ENCODE measurements at regions not wholly inside any gene's neighbourhood (a gene's known extent, or its start where the extent isn't known, plus 50 kb on each side); places are given as distances from the start of the nearest gene placed in this dataset.

DNA sequence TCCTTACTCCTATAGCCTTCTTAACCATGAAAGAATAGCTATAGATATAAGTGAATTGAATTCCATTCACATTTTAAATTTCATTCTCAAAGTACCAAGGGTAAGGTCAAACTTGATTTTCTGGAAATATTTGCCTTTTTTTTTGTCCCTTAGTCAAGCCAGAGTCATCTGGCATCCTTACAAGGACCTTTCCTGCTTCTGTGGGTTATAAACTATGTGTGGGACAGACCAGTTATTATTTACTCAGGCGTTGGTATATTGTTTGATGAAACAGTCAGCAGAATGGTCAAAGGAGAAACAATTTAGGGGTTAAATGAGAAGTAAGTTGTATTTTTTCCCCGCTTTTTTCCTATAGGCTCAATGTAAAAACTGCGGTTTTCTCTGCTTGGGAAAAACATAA, 1103.2 kb upstream of the ZEB2 start:
- no peak for DNase-seq

DNA sequence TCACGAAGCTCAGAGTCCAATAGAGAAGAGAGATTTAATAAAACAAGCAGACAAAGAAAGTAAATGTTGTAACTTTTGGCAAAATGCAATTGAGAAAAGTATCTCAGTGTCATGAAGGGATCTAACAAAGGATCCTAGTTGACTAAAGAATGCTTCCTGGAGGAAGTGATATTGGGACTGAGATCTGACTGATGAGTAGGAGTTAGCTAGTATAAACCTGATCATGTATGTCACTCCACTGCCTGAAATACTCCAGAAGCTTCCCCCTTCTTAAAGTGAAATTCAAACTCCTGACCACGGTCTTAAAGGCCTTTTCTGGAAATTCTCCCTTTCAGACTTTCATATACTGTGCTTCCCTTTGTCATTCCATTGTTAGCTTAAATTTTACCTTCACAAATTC, 1102.4 kb upstream of the ZEB2 start:
- DNase-seq = no peak

DNA sequence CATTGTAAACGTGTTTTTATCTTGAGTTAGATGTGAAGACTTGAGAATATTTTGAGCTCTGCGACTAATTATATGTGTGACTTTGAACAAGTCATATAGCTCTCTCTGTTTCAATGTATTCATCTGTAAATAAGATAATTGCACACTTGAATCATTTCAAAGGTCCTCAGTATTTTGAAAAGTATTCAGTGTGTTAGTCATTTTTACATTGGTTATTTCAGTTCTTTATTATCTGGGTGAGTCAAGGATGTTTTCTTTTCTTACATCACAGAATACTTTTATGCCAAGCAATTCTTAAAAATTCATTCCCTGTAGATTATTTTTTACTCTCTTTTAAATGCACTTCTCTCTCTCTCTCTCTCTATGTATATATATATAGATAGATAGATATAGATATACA, 1098.0 kb upstream of the ZEB2 start:
- no peak for DNase-seq

GRCh38 chr2:145617420-145617819, 1097.5 kb upstream of the ZEB2 start:
- no peak for DNase-seq

GRCh38 chr2:145615626-145616025, 1095.7 kb upstream of the ZEB2 start:
- no peak for DNase-seq

DNA sequence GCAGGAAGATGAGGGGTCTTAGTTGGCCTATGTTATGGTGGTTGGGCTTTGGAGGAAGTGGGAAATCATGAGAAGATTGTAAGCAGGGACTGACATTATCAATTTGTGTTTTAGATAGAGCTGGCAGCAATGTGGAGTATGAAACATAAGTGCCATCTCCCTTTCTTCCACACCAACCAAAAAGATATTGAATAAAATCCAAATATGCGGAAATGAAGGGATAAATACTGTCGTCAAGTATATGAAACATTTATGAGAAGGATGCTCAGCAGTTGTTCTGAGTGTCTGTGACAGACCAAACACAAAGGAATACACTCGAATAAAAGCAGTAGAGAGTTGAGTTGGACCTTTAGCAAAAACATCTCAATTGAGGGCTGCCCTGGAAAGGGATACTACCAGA, 1090.0 kb upstream of the ZEB2 start:
- DNase-seq = no peak

- no peak for DNase-seq
Observed at GRCh38 chr2:145601361-145601925, 1081.5 kb upstream of the ZEB2 start.

DNA sequence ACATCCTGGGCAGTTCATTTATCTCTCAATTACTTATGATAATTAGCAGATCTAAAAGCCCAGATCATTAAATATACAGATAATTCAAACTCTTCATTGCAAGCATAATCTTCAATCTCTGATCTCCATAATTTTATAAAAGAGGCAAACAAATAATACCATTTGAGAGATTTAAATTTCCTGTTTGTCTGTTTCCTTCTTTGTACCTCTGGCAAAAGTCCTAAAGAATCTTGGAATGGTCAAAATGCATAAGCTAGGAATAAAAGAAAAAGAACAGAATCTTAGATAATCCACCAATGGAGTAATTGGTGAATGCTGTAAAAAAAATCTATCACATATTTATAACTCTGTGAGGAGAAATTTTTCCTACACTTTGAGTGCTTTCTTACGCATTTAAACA, 1080.9 kb upstream of the ZEB2 start:
- DNase-seq = no peak

GRCh38 chr2:145599756-145600155, 1079.8 kb upstream of the ZEB2 start:
- DNase-seq = no peak

DNA sequence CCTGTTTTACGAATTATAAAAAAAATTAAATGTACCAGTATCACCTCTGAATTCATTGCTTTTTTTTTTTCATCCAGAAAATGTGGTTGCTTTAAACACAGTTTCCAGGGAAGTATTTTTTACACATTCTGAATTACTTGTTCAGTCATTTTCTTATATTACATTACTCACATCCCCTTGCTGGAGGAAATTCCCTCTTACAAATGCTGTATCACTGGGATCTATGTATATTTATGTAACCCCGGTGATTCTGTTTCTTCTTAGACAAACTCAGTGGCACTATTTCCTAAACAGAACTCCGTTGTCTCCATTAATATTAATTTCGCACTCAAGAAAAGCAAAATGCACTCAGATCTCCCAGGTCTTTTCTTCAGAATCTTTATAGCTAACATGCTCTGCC, 1078.5 kb upstream of the ZEB2 start:
- no peak for DNase-seq

DNA sequence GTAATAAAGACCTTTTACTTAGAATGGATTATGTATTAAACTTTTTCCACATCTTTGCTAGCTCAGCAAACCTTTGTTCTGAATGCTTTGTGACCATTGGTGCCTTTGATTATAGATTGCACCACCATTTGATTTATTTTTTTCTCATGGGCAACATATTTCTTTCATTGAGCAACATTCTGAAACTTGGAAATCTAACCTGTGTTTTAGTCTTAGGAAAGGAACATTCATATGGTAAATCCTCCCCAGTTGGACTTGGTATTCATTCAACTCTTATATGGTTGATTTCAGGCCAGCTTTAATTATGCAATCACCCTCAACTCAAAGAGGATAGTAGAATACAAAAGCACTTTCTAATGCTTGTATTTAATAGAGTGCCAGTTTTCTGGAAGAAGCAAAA, 1077.9 kb upstream of the ZEB2 start:
- DNase-seq = no peak

DNA sequence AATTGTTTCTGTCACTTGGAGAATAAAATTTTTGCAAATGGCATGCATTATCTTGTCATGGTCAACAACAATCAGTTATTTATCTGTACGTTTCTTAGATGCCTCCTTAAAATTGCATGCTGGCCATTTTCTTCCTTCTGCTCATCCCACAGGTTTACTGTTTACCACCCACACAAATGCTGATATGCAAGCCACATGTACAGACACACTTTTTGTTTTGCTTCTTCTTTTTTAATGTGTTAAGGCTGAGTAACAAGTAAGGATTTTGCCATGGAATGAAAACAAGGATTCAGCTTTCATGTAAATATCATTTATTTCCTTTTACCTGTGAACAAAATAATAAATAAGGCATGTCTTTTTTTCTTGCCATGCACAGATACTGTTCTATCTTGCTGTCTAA, 1077.1 kb upstream of the ZEB2 start:
- no peak for DNase-seq

DNA sequence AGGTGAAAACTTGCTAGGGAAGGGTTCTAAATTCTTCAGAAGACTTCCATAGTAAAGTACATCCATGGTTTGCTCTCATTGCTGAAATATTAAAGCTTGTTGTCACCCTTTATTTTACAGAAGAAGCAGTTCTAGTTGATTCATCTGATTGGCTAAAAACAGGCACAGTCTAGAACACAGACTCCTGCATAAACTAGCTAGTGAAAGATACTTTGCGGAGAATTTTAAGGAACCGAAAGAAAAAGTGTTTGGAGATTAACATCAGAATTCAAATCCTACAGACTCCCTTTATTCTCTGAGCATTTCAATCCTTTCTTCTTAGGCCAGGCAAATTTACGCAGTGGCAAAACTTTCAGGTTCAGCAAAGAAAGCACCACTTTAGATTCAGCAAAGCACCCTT, 1076.5 kb upstream of the ZEB2 start:
- DNase-seq = no peak

- no peak for DNase-seq
Observed at GRCh38 chr2:145595296-145595695, 1075.4 kb upstream of the ZEB2 start.

DNA sequence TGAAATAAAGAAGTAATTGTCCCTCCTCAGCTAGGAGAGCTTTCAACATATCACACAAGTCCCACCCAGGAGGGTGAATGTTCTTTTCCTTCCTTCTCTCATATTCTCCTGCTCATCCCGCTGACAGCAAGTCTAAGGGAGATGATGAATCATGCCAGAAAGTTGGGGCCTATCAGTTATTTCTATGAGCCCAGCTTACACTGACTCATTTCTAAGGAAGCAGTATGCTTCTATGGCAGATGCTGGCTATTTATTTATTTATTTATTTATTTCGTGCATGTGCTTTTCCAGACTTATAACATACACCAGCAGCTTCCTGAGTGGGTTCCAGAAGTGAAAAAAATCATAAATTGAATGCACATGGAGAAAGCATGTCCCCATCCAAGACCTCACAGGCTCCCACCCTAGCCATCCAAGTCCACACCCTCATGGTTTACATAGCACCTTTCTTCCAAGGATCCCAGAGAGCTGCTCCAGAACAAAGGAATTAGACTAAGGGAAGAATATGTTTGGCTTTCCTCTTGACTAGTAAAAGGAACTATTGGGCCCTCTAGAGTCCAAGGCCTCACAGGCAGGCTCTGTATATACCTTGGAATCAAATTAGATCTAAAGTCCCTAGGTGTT, 1074.2 kb upstream of the ZEB2 start:
- no peak for DNase-seq

DNA sequence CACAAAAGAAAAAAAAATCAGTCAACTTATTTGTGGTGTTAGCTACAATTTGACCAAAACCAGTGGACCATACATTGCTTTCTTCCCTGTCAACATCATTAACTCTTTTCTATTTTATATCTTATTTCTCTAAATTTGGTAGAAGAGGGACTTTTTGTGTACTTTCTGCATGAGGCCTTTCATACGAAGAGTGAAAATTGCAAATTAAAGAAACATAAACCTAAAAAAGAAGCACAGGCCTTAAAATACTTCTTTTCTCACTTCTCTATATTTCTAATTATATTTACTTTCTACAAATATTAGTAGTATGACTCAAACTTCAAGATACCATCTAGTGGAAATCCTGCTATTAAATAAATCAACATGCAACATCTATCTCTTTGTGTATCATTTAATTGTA, 1073.4 kb upstream of the ZEB2 start:
- DNase-seq = no peak

- no peak for DNase-seq
Observed at GRCh38 chr2:145592361-145592760, 1072.4 kb upstream of the ZEB2 start.

GRCh38 chr2:145591109-145591809, 1071.3 kb upstream of the ZEB2 start:
- DNase-seq = no peak

- DNase-seq = no peak
Observed at GRCh38 chr2:145587922-145588321, 1068.0 kb upstream of the ZEB2 start.

- DNase-seq = no peak
Observed at GRCh38 chr2:145584353-145584752, 1064.4 kb upstream of the ZEB2 start.

DNA sequence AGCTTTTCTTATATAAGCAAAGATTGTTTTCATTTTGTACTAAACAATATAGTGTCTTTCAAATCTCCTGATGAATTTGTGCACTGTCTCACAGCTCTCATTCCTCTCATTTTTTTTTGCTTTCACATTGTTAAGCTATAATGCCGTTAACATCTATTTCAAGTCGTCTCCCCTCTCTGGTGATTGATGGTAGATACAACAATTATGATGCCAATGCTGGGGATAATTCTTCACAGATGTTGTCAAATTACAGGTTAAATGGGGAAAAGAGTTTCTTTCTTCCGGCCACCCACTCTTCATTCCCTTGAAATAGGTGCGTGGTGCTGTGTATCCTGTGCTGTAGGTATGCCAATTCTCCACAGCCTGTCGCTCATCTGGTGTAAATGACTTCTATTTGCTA, 1053.7 kb upstream of the ZEB2 start:
- DNase-seq = no peak

DNA sequence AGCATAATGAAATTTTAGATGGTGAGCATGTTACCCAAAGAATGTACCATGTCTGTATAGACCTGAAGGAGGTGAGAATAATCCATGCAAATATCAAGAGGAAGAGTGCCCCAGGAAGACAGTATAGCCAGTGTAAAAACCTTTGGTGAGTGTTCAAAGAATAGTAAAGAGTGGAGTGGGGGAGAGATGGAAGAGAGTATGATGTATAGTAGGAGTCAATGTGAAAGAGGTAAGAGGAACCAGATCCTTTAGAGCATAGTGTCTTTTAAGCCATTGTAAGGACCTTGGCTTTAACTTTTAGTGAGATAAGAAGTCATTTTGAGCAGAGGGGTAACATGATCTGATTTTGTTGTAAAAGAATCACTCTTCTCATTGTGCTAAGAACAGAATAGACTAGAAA, 1052.3 kb upstream of the ZEB2 start:
- DNase-seq = no peak

- DNase-seq = no peak
Observed at GRCh38 chr2:145569108-145569507, 1049.2 kb upstream of the ZEB2 start.
